PC-3 (cell line): ENCODE measurements at regions not wholly inside any gene's neighbourhood (a gene's known extent, or its start where the extent isn't known, plus 50 kb on each side); places are given as distances from the start of the nearest gene placed in this dataset.

Experiments used
- ATAC-seq: fragments of 200-7000 bp; cut with Tn5 transposase; 2 replicates; pipeline ENCODE4 v1.9.1; 2020; ENCODE audit warnings: mild to moderate bottlenecking, moderate library complexity
- BruUV-seq: library from RNA; stranded (reverse); fragments of 400-500 nt; replicated peaks from 2 replicates; lab custom pipeline; 2021; lab: Mats Ljungman, UMichigan
- CTCF ChIA-PET: fragments of 300-600 bp; sonication (Branson Sonifier 250); formaldehyde crosslinking; loops from one replicate; lab custom pipeline; 2022; ENCODE audit warnings: antibody characterized with exemption; lab: Charles Lee
- POLR2A ChIA-PET: fragments of 300-600 bp; sonication (Branson Sonifier 250); formaldehyde crosslinking; loops from one replicate; lab custom pipeline; 2022; ENCODE audit warnings: antibody characterized with exemption; ENCODE audit not compliant: unreplicated experiment; lab: Charles Lee
- DNase-seq: peaks from one replicate; pipeline ENCODE4 v3.0.0-alpha.2; 2015
- H2AFZ ChIP-seq: fragments of 300-600 bp; sonication (generic); 2 replicates; pipeline ENCODE4 v1.6.0; 2016; ENCODE audit warnings: antibody characterized with exemption, low read length
- H3F3A ChIP-seq: fragments of 300-600 bp; sonication (generic); one replicate; pipeline ENCODE4 v1.6.0; 2017; ENCODE audit warnings: antibody characterized with exemption, low read length, control low read depth, mild to moderate bottlenecking; ENCODE audit not compliant: unreplicated experiment
- H3K27ac ChIP-seq: fragments of 300-600 bp; sonication (generic); 2 replicates; pipeline ENCODE4 v1.5.1; 2016; ENCODE audit warnings: mild to moderate bottlenecking, low read length
- H3K27me3 ChIP-seq: fragments of 300-600 bp; sonication (generic); 2 replicates; pipeline ENCODE4 v1.6.1; 2016; ENCODE audit warnings: low read length, mixed read lengths
- H3K36me3 ChIP-seq: fragments of 300-600 bp; sonication (generic); 2 replicates; pipeline ENCODE4 v1.6.1; 2016; ENCODE audit warnings: low read depth, mixed run types, low read length, mixed read lengths
- H3K4me1 ChIP-seq: fragments of 300-600 bp; sonication (generic); 2 replicates; pipeline ENCODE4 v1.5.1; 2016; ENCODE audit warnings: low read length; ENCODE audit not compliant: insufficient read depth
- H3K4me2 ChIP-seq: fragments of 300-600 bp; sonication (generic); 2 replicates; pipeline ENCODE4 v1.6.0; 2016; ENCODE audit warnings: low read length
- H3K4me3 ChIP-seq: fragments of 300-600 bp; sonication (generic); 2 replicates; pipeline ENCODE4 v1.5.1; 2016; ENCODE audit warnings: mild to moderate bottlenecking, low read length, mixed read lengths
- H3K79me2 ChIP-seq: fragments of 300-600 bp; sonication (generic); 2 replicates; pipeline ENCODE4 v1.6.1; 2017; ENCODE audit warnings: low read length, mixed read lengths
- H3K9ac ChIP-seq: fragments of 300-600 bp; sonication (generic); 2 replicates; pipeline ENCODE4 v1.6.0; 2016; ENCODE audit warnings: mild to moderate bottlenecking, low read length
- H3K9me2 ChIP-seq: fragments of 300-600 bp; sonication (generic); replicated peaks from 2 replicates; pipeline ENCODE4 v1.6.1; 2016; ENCODE audit warnings: mixed run types, low read length, mixed read lengths
- H3K9me3 ChIP-seq: fragments of 300-600 bp; sonication (generic); 2 replicates; pipeline ENCODE4 v1.6.1; 2016; ENCODE audit warnings: low read length, mixed read lengths
- H4K20me1 ChIP-seq: fragments of 300-600 bp; sonication (generic); 2 replicates; pipeline ENCODE4 v1.6.1; 2016; ENCODE audit warnings: low read length, mixed read lengths
- EZH2 ChIP-seq: fragments of 300-600 bp; sonication (generic); IDR thresholded peaks from one replicate; pipeline ENCODE4 v1.6.1; 2017; ENCODE audit warnings: antibody characterized with exemption, mild to moderate bottlenecking, low read length; ENCODE audit not compliant: unreplicated experiment
- EZH2phosphoT487 ChIP-seq: fragments of 300-600 bp; sonication (generic); IDR thresholded peaks from 2 replicates; pipeline ENCODE4 v1.6.1; 2018; ENCODE audit warnings: mild to moderate bottlenecking, antibody characterized with exemption, low read length, borderline replicate concordance
- intact Hi-C: fragments of 100-400 bp; cut with micrococcal nuclease; formaldehyde crosslinking; loops from 2 replicates; pipeline ENCODE4 v1.9.0; 2023
- TF ChIP-seq, protein P1 (sequence below): fragments of 300-600 bp; sonication (generic); conservative IDR thresholded peaks from 2 replicates; pipeline ENCODE4 v1.5.1; 2017; ENCODE audit warnings: antibody characterized with exemption, low read depth, mild to moderate bottlenecking, low read length

DNA sequence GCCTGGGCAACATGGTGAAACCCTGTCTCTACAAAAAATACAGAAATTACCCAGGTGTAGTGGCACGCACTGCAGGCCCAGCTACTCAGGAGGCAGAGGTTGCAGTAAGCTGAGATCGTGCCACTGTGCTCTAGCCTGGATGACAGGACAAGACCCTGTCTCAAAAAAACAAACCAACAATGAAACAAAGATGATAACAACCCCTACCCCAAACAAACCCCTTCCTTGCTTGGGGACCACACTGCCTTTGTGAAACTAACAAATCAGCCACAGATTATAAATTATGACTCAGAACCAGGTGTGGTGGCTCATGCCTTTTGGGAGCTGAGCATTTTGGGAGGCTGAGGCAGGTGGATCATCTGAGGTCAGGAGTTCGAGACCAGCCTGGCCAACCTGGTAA is 75.3 kb upstream of the RPH3AL start:
- no peak overlapping the region for H3K9ac ChIP-seq
- H3K9me2 ChIP-seq: no peaks in the 10 kb centered on the region
- no peaks in the 10 kb centered on the region for H4K20me1 ChIP-seq
- no TSS peak for BruUV-seq
- H3K4me1 ChIP-seq: no peaks in the 10 kb centered on the region
- H3K27me3 ChIP-seq: no peaks in the 10 kb centered on the region
- TF ChIP-seq, protein P1, sequence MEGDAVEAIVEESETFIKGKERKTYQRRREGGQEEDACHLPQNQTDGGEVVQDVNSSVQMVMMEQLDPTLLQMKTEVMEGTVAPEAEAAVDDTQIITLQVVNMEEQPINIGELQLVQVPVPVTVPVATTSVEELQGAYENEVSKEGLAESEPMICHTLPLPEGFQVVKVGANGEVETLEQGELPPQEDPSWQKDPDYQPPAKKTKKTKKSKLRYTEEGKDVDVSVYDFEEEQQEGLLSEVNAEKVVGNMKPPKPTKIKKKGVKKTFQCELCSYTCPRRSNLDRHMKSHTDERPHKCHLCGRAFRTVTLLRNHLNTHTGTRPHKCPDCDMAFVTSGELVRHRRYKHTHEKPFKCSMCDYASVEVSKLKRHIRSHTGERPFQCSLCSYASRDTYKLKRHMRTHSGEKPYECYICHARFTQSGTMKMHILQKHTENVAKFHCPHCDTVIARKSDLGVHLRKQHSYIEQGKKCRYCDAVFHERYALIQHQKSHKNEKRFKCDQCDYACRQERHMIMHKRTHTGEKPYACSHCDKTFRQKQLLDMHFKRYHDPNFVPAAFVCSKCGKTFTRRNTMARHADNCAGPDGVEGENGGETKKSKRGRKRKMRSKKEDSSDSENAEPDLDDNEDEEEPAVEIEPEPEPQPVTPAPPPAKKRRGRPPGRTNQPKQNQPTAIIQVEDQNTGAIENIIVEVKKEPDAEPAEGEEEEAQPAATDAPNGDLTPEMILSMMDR: no peak
- TF ChIP-seq EZH2phosphoT487 (no peak), EZH2 (no peak)
- no peak overlapping the region for H2AFZ ChIP-seq
- H3F3A ChIP-seq: no peaks in the 10 kb centered on the region
- no peak overlapping the region for H3K4me3 ChIP-seq
- no peaks in the 10 kb centered on the region for H3K79me2 ChIP-seq
- POLR2A ChIA-PET: no interaction called here
- no peak overlapping the region for H3K27ac ChIP-seq
- CTCF ChIA-PET: no interaction called here
- no peaks in the 10 kb centered on the region for H3K9me3 ChIP-seq
- no peak overlapping the region for H3K4me2 ChIP-seq
- DNase-seq (no peak), ATAC-seq (no peak)
- no peaks in the 10 kb centered on the region for H3K36me3 ChIP-seq
- intact Hi-C loops: no loop called here

GRCh38 chr17:427327-427726 is 74.7 kb upstream of the RPH3AL start:
- H3K27ac ChIP-seq: no peak overlapping the region
- intact Hi-C loops: no loop called here
- H3K4me1 ChIP-seq: no peaks in the 10 kb centered on the region
- no TSS peak for BruUV-seq
- DNase-seq (no peak), ATAC-seq (no peak)
- no peaks in the 10 kb centered on the region for H3F3A ChIP-seq
- no peaks in the 10 kb centered on the region for H3K9me3 ChIP-seq
- no peak overlapping the region for H2AFZ ChIP-seq
- ChIA-PET POLR2A (no interaction called here), CTCF (no interaction called here)
- no peak overlapping the region for H3K4me3 ChIP-seq
- no peaks in the 10 kb centered on the region for H3K9me2 ChIP-seq
- no peaks in the 10 kb centered on the region for H4K20me1 ChIP-seq
- no peaks in the 10 kb centered on the region for H3K27me3 ChIP-seq
- no peaks in the 10 kb centered on the region for H3K79me2 ChIP-seq
- no peak overlapping the region for H3K9ac ChIP-seq
- no peaks in the 10 kb centered on the region for H3K36me3 ChIP-seq
- no peak overlapping the region for H3K4me2 ChIP-seq
- no peak for TF ChIP-seq EZH2phosphoT487
- TF ChIP-seq, protein P1: no peak
- TF ChIP-seq EZH2: no peak

- no peaks in the 10 kb centered on the region for H3K79me2 ChIP-seq
- H4K20me1 ChIP-seq: no peaks in the 10 kb centered on the region
- H3K9ac ChIP-seq: no peak overlapping the region
- no peaks in the 10 kb centered on the region for H3K4me1 ChIP-seq
- ATAC-seq (no peak), DNase-seq (no peak)
- ChIA-PET POLR2A (interaction anchor here (0.5 kb wide), 1 partner anchor 285 kb away, joined by 4 read pairs; no protein-coding TSS in a partner anchor), CTCF (no interaction called here)
- H3K9me2 ChIP-seq: no peaks in the 10 kb centered on the region
- BruUV-seq: no TSS peak
- H3K36me3 ChIP-seq: no peaks in the 10 kb centered on the region
- no peak overlapping the region for H3K4me3 ChIP-seq
- intact Hi-C loops: no loop called here
- H3K27me3 ChIP-seq: no peaks in the 10 kb centered on the region
- no peak overlapping the region for H3K4me2 ChIP-seq
- no peaks in the 10 kb centered on the region for H3F3A ChIP-seq
- TF ChIP-seq EZH2phosphoT487 (no peak), EZH2 (no peak)
- TF ChIP-seq, protein P1: no peak
- H3K9me3 ChIP-seq: no peaks in the 10 kb centered on the region
- H2AFZ ChIP-seq: no peak overlapping the region
- H3K27ac ChIP-seq: no peak overlapping the region
Measured at GRCh38 chr17:422196-422930, 69.8 kb upstream of the RPH3AL start.
